ENCODE measurements at regions not wholly inside any gene's neighbourhood (a gene's known extent, or its start where the extent isn't known, plus 50 kb on each side); places are given as distances from the start of the nearest gene placed in this dataset.
"Not testable (repeated sequence)": the region's sequence is repeated elsewhere in the genome, so short reads cannot be mapped to it uniquely, and the experiment has no call there.

DNA sequence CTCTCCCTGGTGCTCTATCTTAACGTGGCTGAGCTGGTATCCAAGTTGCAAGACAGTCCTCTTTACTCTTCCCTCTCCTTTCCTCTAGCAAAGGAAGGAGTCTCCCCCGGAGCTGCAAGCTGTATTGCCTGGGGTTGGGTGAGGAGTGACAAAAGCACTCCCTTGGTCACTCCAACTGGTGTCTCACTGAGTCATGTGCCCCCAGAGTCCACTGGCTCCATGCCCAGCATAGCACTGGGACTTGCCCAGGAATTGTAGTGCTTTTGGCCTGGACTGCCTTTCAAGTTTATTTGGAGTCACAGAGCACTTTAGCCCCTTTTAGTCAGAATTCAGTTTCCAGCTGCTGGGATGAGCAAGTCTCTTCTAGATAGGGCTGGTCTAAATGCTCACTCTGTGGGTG is 82.6 kb upstream of the FST start:
- H3K4me1 ChIP-seq (ENCODE audit: control insufficient read depth, insufficient read depth, low read length): peaks cover 16% of the 10 kb centered on the region
- no peaks in the 10 kb centered on the region for H3K9me3 ChIP-seq (replicated peaks; ENCODE audit: low read length)
- no peaks in the 10 kb centered on the region for H3K36me3 ChIP-seq (ENCODE audit: insufficient read depth, low read length)
- H3K27me3 ChIP-seq (ENCODE audit: control insufficient read depth, insufficient read depth, low read length): no peaks in the 10 kb centered on the region
- H3K9ac ChIP-seq (ENCODE audit: low read depth, low read length): no peak overlapping the region
- H3K4me2 ChIP-seq (ENCODE audit: low read length): peak overlapping the region; percentile 13
- H3K4me3 ChIP-seq (ENCODE audit: low read length): no peak overlapping the region

GRCh38 chr5:53399926-53400697 is 80.3 kb upstream of the FST start:
- H3K4me1 ChIP-seq (ENCODE audit: control insufficient read depth, insufficient read depth, low read length): peaks cover 16% of the 10 kb centered on the region
- H3K9ac ChIP-seq (ENCODE audit: low read depth, low read length): no peak overlapping the region
- no peaks in the 10 kb centered on the region for H3K9me3 ChIP-seq (replicated peaks; ENCODE audit: low read length)
- H3K4me3 ChIP-seq (ENCODE audit: low read length): no peak overlapping the region
- no peaks in the 10 kb centered on the region for H3K27me3 ChIP-seq (ENCODE audit: control insufficient read depth, insufficient read depth, low read length)
- H3K36me3 ChIP-seq (ENCODE audit: insufficient read depth, low read length): no peaks in the 10 kb centered on the region
- no peak overlapping the region for H3K4me2 ChIP-seq (ENCODE audit: low read length)

DNA sequence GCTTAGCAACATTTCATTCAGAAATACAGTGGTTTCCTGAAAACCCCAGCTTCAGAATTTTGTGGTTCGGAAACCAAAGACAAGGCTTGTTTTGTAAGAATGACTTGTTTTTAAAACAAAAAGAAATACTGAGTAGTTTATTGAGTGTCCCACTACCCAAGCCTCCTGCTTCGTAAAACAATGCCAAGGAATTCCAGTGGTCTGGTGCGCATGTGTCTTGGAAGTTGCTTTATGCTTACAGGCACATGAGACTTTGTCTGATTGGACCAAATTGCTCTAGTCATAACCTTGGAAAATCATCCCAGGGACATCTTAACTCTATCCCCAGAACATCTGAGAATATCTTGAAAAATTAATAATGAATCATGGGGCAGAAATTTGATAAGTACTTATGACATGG is 77.1 kb upstream of the FST start:
- Histone ChIP-seq H3K9me3 (replicated peaks; ENCODE audit: low read length) (no peaks in the 10 kb centered on the region), H3K36me3 (ENCODE audit: insufficient read depth, low read length) (no peaks in the 10 kb centered on the region), H3K27me3 (ENCODE audit: control insufficient read depth, insufficient read depth, low read length) (no peaks in the 10 kb centered on the region), H3K4me3 (ENCODE audit: low read length) (no peak overlapping the region), H3K4me2 (ENCODE audit: low read length) (no peak overlapping the region), H3K9ac (ENCODE audit: low read depth, low read length) (no peak overlapping the region), H3K4me1 (ENCODE audit: control insufficient read depth, insufficient read depth, low read length) (peaks cover 30% of the 10 kb centered on the region)

- Histone ChIP-seq H3K4me2 (ENCODE audit: low read length) (no peak overlapping the region), H3K4me3 (ENCODE audit: low read length) (no peak overlapping the region), H3K27me3 (ENCODE audit: control insufficient read depth, insufficient read depth, low read length) (no peaks in the 10 kb centered on the region), H3K9me3 (replicated peaks; ENCODE audit: low read length) (no peaks in the 10 kb centered on the region), H3K9ac (ENCODE audit: low read depth, low read length) (no peak overlapping the region), H3K4me1 (ENCODE audit: control insufficient read depth, insufficient read depth, low read length) (peaks cover 26% of the 10 kb centered on the region), H3K36me3 (ENCODE audit: insufficient read depth, low read length) (no peaks in the 10 kb centered on the region)
Measured at GRCh38 chr5:53403758-53404157, 76.7 kb upstream of the FST start.

- H3K36me3 ChIP-seq (ENCODE audit: insufficient read depth, low read length): no peaks in the 10 kb centered on the region
- no peak overlapping the region for H3K4me3 ChIP-seq (ENCODE audit: low read length)
- H3K9ac ChIP-seq (ENCODE audit: low read depth, low read length): no peak overlapping the region
- H3K4me1 ChIP-seq (ENCODE audit: control insufficient read depth, insufficient read depth, low read length): peaks cover 21% of the 10 kb centered on the region
- H3K27me3 ChIP-seq (ENCODE audit: control insufficient read depth, insufficient read depth, low read length): no peaks in the 10 kb centered on the region
- H3K9me3 ChIP-seq (replicated peaks; ENCODE audit: low read length): no peaks in the 10 kb centered on the region
- no peak overlapping the region for H3K4me2 ChIP-seq (ENCODE audit: low read length)
Measured at GRCh38 chr5:53405396-53405795, 75.0 kb upstream of the FST start.

DNA sequence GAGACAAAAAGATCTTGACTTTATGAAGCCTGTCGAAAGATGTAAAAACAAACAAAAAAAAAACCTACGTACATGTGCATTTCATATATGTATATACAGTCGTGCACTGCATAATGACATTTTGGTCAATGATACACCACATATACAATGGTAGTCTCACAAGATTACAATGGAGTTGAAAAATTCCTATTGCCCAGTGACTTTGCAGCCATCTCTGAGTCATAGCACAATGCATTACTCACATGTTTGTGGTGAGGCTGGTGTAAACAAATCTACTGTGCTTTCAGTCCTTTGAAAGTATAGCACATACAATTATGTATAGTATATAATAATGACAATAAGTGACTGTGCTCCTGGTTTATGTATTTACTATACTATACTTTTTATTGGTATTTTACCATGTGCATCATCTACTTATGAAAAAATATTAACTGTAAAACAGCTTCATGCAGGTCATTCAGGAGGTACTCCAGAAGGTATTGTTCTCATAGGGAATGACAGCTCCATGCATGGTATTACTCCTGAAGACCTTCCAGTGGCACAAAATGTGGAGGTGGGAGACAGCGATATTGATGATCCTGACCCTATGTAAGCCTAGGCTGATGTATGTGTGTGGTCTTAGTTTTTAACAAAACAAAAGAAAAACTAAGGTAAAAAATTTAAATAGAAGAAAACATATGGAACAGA is 73.7 kb upstream of the FST start:
- Histone ChIP-seq H3K4me1 (ENCODE audit: control insufficient read depth, insufficient read depth, low read length) (peaks cover 24% of the 10 kb centered on the region), H3K9me3 (replicated peaks; ENCODE audit: low read length) (no peaks in the 10 kb centered on the region), H3K36me3 (ENCODE audit: insufficient read depth, low read length) (no peaks in the 10 kb centered on the region), H3K4me2 (ENCODE audit: low read length) (peak overlapping the region; percentile 54), H3K27me3 (ENCODE audit: control insufficient read depth, insufficient read depth, low read length) (no peaks in the 10 kb centered on the region), H3K9ac (ENCODE audit: low read depth, low read length) (peak overlapping the region; percentile 65), H3K4me3 (ENCODE audit: low read length) (peak overlapping the region; percentile 44)

- H3K27me3 ChIP-seq (ENCODE audit: control insufficient read depth, insufficient read depth, low read length): no peaks in the 10 kb centered on the region
- H3K36me3 ChIP-seq (ENCODE audit: insufficient read depth, low read length): no peaks in the 10 kb centered on the region
- H3K9me3 ChIP-seq (replicated peaks; ENCODE audit: low read length): no peaks in the 10 kb centered on the region
- H3K4me1 ChIP-seq (ENCODE audit: control insufficient read depth, insufficient read depth, low read length): peaks cover 24% of the 10 kb centered on the region
- H3K4me3 ChIP-seq (ENCODE audit: low read length): peak overlapping the region; percentile 44
- H3K4me2 ChIP-seq (ENCODE audit: low read length): peak overlapping the region; percentile 54
- peak overlapping the region; percentile 65 for H3K9ac ChIP-seq (ENCODE audit: low read depth, low read length)
Measured at GRCh38 chr5:53407373-53407772, 73.1 kb upstream of the FST start.

DNA sequence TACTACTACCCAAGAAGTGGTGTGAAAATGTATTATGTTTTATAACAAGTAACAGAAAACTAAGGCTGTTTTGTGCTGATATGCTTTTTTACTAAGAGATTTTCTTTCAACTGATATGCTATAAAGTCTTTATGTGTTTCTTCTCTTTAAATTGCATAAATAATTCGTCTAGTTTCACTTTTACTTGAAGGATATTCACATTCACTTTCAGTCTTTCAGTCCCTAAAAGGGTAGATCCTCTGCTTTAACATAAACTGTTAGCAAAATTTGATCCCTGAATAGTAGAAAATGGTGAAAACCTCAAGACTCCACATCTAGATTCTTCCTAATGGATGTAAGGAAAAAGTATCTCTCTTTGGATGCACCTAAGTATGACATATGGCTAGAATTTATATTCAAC is 69.0 kb upstream of the FST start:
- Histone ChIP-seq H3K9me3 (replicated peaks; ENCODE audit: low read length) (no peaks in the 10 kb centered on the region), H3K4me2 (ENCODE audit: low read length) (peak overlapping the region; percentile 21), H3K4me3 (ENCODE audit: low read length) (no peak overlapping the region), H3K36me3 (ENCODE audit: insufficient read depth, low read length) (no peaks in the 10 kb centered on the region), H3K27me3 (ENCODE audit: control insufficient read depth, insufficient read depth, low read length) (no peaks in the 10 kb centered on the region), H3K4me1 (ENCODE audit: control insufficient read depth, insufficient read depth, low read length) (peaks cover 19% of the 10 kb centered on the region), H3K9ac (ENCODE audit: low read depth, low read length) (peak overlapping the region; percentile 34)

DNA sequence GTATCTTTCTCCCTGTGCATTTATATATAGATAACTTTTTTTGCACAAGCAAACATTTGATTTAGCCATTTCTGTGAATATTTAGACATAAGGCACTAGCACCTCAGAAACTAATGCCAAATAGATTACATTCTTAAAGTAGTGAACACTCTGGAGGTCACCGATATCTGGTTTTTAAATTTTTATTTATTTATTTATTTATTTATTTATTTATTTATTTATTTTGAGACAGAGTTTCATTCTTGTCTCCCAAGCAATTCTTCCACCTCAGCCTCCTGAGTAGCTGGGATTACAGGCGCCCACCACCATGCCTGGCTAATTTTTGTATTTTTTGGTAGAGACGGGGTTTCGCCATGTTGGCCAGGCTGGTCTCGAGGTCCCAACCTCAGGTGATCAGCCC is 67.9 kb upstream of the FST start:
- not testable (repeated sequence) for H3K36me3 ChIP-seq (ENCODE audit: insufficient read depth, low read length); H3K9ac ChIP-seq (ENCODE audit: low read depth, low read length); H3K4me1 ChIP-seq (ENCODE audit: control insufficient read depth, insufficient read depth, low read length); H3K4me3 ChIP-seq (ENCODE audit: low read length); H3K4me2 ChIP-seq (ENCODE audit: low read length); H3K27me3 ChIP-seq (ENCODE audit: control insufficient read depth, insufficient read depth, low read length); H3K9me3 ChIP-seq (replicated peaks; ENCODE audit: low read length)

DNA sequence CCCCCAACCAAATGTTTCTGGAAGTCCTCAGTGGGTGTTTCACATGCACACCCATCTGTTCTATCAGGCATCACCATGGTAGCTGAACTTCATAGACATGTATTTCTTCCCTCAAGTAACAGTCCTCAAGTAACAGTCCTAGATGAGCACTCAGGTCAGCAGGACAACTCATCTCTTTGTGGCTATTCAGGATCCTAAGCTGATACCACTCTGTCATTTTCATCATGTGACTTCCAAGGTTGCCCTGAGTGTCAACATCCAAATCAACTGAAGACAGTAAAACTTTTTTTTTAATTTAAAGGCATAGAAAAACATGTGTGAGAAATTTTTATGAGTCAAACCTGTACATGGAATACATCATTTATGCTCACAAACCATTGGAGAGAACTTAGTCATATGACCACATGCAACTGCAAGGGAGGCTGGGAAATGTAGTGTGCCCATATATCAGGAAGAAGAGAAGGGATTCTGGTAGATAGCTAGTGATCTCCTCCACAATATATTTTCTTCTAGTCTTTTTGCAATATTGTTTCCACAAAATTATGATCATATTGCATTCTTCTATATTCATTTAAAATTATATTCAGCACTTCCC is 64.2 kb upstream of the FST start:
- H3K4me2 ChIP-seq (ENCODE audit: low read length): no peak overlapping the region
- peaks cover 29% of the 10 kb centered on the region for H3K4me1 ChIP-seq (ENCODE audit: control insufficient read depth, insufficient read depth, low read length)
- no peaks in the 10 kb centered on the region for H3K36me3 ChIP-seq (ENCODE audit: insufficient read depth, low read length)
- H3K9me3 ChIP-seq (replicated peaks; ENCODE audit: low read length): no peaks in the 10 kb centered on the region
- H3K27me3 ChIP-seq (ENCODE audit: control insufficient read depth, insufficient read depth, low read length): no peaks in the 10 kb centered on the region
- H3K4me3 ChIP-seq (ENCODE audit: low read length): no peak overlapping the region
- H3K9ac ChIP-seq (ENCODE audit: low read depth, low read length): no peak overlapping the region

GRCh38 chr5:53418409-53418808 is 62.0 kb upstream of the FST start:
- Histone ChIP-seq H3K9me3 (replicated peaks; ENCODE audit: low read length) (no peaks in the 10 kb centered on the region), H3K27me3 (ENCODE audit: control insufficient read depth, insufficient read depth, low read length) (no peaks in the 10 kb centered on the region), H3K36me3 (ENCODE audit: insufficient read depth, low read length) (no peaks in the 10 kb centered on the region), H3K4me3 (ENCODE audit: low read length) (peak overlapping the region; percentile 31), H3K4me1 (ENCODE audit: control insufficient read depth, insufficient read depth, low read length) (peaks cover 38% of the 10 kb centered on the region), H3K9ac (ENCODE audit: low read depth, low read length) (peak overlapping the region; percentile 79), H3K4me2 (ENCODE audit: low read length) (peak overlapping the region; percentile 61)

All from skeletal muscle satellite cell (primary cell).